Testis (tissue), 2 donors: ENCODE measurements at regions not wholly inside any gene's neighbourhood (a gene's known extent, or its start where the extent isn't known, plus 50 kb on each side); places are given as distances from the start of the nearest gene placed in this dataset.

Source experiments
- DNase-seq: peaks from one replicate; pipeline ENCODE4 v3.0.0-alpha.2; 2019
- H3K27ac ChIP-seq, 2 donors: fragments of 200-600 bp; sonication (generic); one replicate each; pipeline ENCODE4 v1.5.1; 2019
- H3K27me3 ChIP-seq: fragments of 200-600 bp; sonication (generic); one replicate; pipeline ENCODE4 v1.5.1; 2019
- H3K36me3 ChIP-seq: fragments of 200-600 bp; sonication (generic); one replicate; pipeline ENCODE4 v1.5.1; 2017; ENCODE audit warnings: low read depth; ENCODE audit errors: missing control alignments
- H3K4me1 ChIP-seq: fragments of 200-600 bp; sonication (generic); one replicate; pipeline ENCODE4 v1.5.1; 2019
- H3K4me3 ChIP-seq, 2 donors: fragments of 200-600 bp; sonication (generic); one replicate each; pipeline ENCODE4 v1.5.1; 2017 to 2019
- H3K9me3 ChIP-seq: fragments of 200-600 bp; sonication (generic); one replicate; pipeline ENCODE4 v1.5.1; 2017
- POLR2A ChIP-seq: fragments of 450-650 bp; IDR thresholded peaks from one replicate; pipeline ENCODE4 v1.6.1; 2017; ENCODE audit warnings: antibody characterized with exemption, mild to moderate bottlenecking, moderate library complexity
- WGBS, 2 donors: methylation state at CpG; one replicate each; pipeline ENCODE4 v1.1.5; 2018; 5-methylcytosine and 5-hydroxymethylcytosine counted together
- intact Hi-C: fragments of 100-400 bp; cut with DNase I; formaldehyde crosslinking; loops from one replicate; pipeline ENCODE4 v1.15.1; 2023; ENCODE audit warnings: low total_unique reads
- TF ChIP-seq, protein P1 (sequence below), 3 experiments: fragments of 450-650 bp in 2 of 3; fragments of 200-600 bp in 1 of 3; sonication (generic) in 1 of 3; IDR thresholded peaks; one replicate each; pipeline ENCODE4 v1.5.1; 2016 to 2019; ENCODE audit warnings: antibody characterized with exemption in 3 of 3, mild to moderate bottlenecking in 2 of 3, moderate library complexity in 1 of 3

- no peaks in the 10 kb centered on the region for H3K36me3 ChIP-seq
- TF ChIP-seq, protein P1, sequence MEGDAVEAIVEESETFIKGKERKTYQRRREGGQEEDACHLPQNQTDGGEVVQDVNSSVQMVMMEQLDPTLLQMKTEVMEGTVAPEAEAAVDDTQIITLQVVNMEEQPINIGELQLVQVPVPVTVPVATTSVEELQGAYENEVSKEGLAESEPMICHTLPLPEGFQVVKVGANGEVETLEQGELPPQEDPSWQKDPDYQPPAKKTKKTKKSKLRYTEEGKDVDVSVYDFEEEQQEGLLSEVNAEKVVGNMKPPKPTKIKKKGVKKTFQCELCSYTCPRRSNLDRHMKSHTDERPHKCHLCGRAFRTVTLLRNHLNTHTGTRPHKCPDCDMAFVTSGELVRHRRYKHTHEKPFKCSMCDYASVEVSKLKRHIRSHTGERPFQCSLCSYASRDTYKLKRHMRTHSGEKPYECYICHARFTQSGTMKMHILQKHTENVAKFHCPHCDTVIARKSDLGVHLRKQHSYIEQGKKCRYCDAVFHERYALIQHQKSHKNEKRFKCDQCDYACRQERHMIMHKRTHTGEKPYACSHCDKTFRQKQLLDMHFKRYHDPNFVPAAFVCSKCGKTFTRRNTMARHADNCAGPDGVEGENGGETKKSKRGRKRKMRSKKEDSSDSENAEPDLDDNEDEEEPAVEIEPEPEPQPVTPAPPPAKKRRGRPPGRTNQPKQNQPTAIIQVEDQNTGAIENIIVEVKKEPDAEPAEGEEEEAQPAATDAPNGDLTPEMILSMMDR (IDR thresholded peaks at IDR 0.05): no peak
- no peak for TF ChIP-seq POLR2A
- intact Hi-C loops: no loop called here
- WGBS, 2 donors: 28 to 42% methylated on average over 7 of the region's 7 CpGs
- no peak overlapping the region for H3K4me3 ChIP-seq
- no peaks in the 10 kb centered on the region for H3K27me3 ChIP-seq
- H3K27ac ChIP-seq: no peak overlapping the region
- H3K9me3 ChIP-seq: no peaks in the 10 kb centered on the region
- no peaks in the 10 kb centered on the region for H3K4me1 ChIP-seq
- DNase-seq: no peak
Measured at GRCh38 chr10:128178302-128178958, 52.2 kb upstream of the MKI67 start.

GRCh38 chr10:128180843-128181242 is 54.6 kb upstream of the MKI67 start:
- WGBS, 2 donors: 78% methylated on average over 8 of the region's 8 CpGs
- no peak overlapping the region for H3K4me3 ChIP-seq
- H3K27ac ChIP-seq: no peak overlapping the region
- no peaks in the 10 kb centered on the region for H3K27me3 ChIP-seq
- no peaks in the 10 kb centered on the region for H3K4me1 ChIP-seq
- no peak for DNase-seq
- H3K36me3 ChIP-seq: no peaks in the 10 kb centered on the region
- no peak for TF ChIP-seq POLR2A
- TF ChIP-seq, protein P1 (IDR thresholded peaks at IDR 0.05): no peak
- H3K9me3 ChIP-seq: no peaks in the 10 kb centered on the region
- intact Hi-C loops: no loop called here

DNA sequence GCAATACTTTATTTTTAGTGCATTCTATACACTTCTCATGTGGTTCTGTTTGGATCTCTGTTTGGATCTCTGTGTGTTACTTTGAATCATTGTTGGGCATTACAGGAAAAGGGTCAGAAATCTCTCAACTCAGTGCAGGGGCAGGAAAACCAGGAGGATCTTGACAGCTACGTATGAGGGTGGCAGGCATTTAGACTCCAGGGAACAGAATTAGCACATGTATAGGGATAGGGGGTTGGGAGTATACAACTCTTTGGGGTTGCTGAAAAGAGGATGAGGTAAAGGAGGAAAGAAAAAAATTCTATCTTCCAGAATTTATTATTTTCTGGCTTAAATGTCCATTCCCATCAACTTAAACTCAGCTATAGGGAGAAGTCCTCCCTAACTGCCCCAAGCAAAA is 59.4 kb upstream of the MKI67 start:
- DNase-seq: no peak
- Histone ChIP-seq H3K27ac (no peak overlapping the region), H3K27me3 (no peaks in the 10 kb centered on the region), H3K9me3 (no peaks in the 10 kb centered on the region), H3K4me1 (no peaks in the 10 kb centered on the region), H3K36me3 (no peaks in the 10 kb centered on the region), H3K4me3 (no peak overlapping the region)
- 68 to 74% methylated on average over 1 of the region's 1 CpG for WGBS, 2 donors
- intact Hi-C loops: no loop called here
- TF ChIP-seq POLR2A: no peak
- TF ChIP-seq, protein P1 (IDR thresholded peaks at IDR 0.05): no peak

DNA sequence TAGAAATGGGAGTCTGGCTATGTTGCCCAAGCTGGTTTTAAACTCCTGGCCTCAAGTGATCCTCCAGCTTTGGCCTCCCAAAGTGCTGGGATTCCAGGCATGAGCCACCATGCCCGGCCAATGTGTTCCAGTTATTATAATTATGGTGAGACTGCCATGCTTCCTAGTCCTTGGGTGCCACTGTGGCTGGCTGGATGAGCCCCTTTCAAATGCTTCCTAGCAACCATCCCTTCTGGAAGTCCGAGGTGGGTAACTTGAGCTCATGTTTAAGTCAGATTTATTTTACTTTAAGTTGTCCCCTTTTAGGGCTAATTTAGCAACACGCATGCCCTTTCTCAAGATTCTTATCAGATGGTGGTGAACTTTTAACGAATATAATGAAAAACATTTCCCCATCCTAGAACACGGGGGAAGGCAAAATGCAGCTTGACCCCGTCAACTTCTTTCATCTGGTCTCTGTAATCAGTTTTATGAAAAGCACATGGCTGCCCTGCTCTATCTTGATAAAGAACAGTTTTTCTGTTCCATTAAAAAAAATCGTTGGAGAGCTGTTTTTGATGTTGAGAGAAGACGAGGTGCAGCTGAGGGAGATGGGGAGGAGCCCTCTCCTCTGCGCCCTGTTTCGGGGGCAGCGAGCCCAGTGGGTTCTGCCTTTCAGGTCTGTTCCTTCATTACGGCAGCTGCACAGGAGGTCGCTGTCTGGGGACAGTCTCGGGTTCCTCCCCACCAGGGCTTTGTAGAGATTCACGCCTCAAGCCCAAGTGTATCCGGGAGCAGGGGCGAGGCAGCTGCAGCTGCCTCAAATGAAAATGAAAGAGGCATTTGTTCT is 61.0 kb upstream of the MKI67 start:
- no peak for DNase-seq
- TF ChIP-seq, protein P1 (IDR thresholded peaks at IDR 0.05): no peak
- TF ChIP-seq POLR2A: no peak
- no peaks in the 10 kb centered on the region for H3K36me3 ChIP-seq
- H3K4me3 ChIP-seq: no peak overlapping the region
- no peak overlapping the region for H3K27ac ChIP-seq
- no peaks in the 10 kb centered on the region for H3K27me3 ChIP-seq
- 44 to 46% methylated on average over 14 to 17 of the region's 17 CpGs for WGBS, 2 donors
- intact Hi-C loops: no loop called here
- no peaks in the 10 kb centered on the region for H3K4me1 ChIP-seq
- no peaks in the 10 kb centered on the region for H3K9me3 ChIP-seq
